HCT116 (cell line): ENCODE measurements at regions not wholly inside any gene's neighbourhood (a gene's known extent, or its start where the extent isn't known, plus 50 kb on each side); places are given as distances from the start of the nearest gene placed in this dataset.

Source experiments
- ATAC-seq: fragments of 200-7000 bp; cut with Tn5 transposase; 2 replicates; pipeline ENCODE4 v1.9.1; 2020; ENCODE audit warnings: mild to moderate bottlenecking, moderate library complexity
- BruUV-seq: library from RNA; stranded (reverse); fragments of 400-500 nt; replicated peaks from 2 replicates; lab custom pipeline; 2021; lab: Mats Ljungman, UMichigan
- CTCF ChIA-PET: fragments of 300-600 bp; sonication (Branson Sonifier 250); formaldehyde crosslinking; loops from one replicate; lab custom pipeline; 2021; ENCODE audit warnings: antibody characterized with exemption; lab: Charles Lee
- POLR2A ChIA-PET: fragments of 300-600, 350-600 bp; sonication (Branson Sonifier 250); formaldehyde crosslinking; loops from one replicate; lab custom pipeline; 2021; ENCODE audit warnings: antibody characterized with exemption; lab: Charles Lee
- RAD21 ChIA-PET, 2 experiments: fragments of 300-600 bp; sonication (Branson Sonifier 250); formaldehyde crosslinking; loops; one replicate each; lab custom pipeline; 2023; ENCODE audit warnings: low total read pairs in 2 of 2; ENCODE audit not compliant: uncharacterized antibody in 2 of 2, unreplicated experiment in 2 of 2, low non-redundant PET in 1 of 2; lab: Charles Lee
- DNase-seq: peaks from one replicate; pipeline ENCODE4 v3.0.0-alpha.2; 2010; ENCODE audit warnings: low read depth, low spot score
- H2AFZ ChIP-seq: fragments of 200-600 bp; shearing (Covaris generic), sonication (generic); 2 replicates; pipeline ENCODE4 v1.6.1; 2017; ENCODE audit warnings: low read depth, mixed run types, mixed read lengths, antibody characterized with exemption, low read length; ENCODE audit not compliant: poor library complexity, severe bottlenecking
- H3K27ac ChIP-seq: 2 replicates; pipeline ENCODE4 v1.5.1; 2012; ENCODE audit warnings: low read depth, low read length
- H3K27me3 ChIP-seq: fragments of 200-600 bp; sonication (generic); 2 replicates; pipeline ENCODE4 v1.6.1; 2016; ENCODE audit warnings: mixed run types, low read length, mixed read lengths; ENCODE audit not compliant: insufficient read depth
- H3K36me3 ChIP-seq, 2 experiments: fragments of 200-500 bp in 1 of 2; fragments of 200-600 bp in 1 of 2; sonication (Bioruptor generic) in 1 of 2; sonication (generic) in 1 of 2; 2 replicates each; pipeline versions ENCODE4 v1.5.1 to v1.6.1; 2014 to 2016; ENCODE audit warnings: low read length in 2 of 2, inconsistent platforms in 1 of 2, mixed read lengths in 1 of 2, mixed run types in 1 of 2; ENCODE audit not compliant: insufficient read depth in 2 of 2, control insufficient read depth in 1 of 2
- H3K4me1 ChIP-seq, 2 experiments: fragments of 200-600 bp in 1 of 2; sonication (generic) in 1 of 2; 2 replicates each; pipeline versions ENCODE4 v1.5.1 to v1.6.1; 2012 to 2017; ENCODE audit warnings: low read length in 2 of 2, inconsistent platforms in 1 of 2, mild to moderate bottlenecking in 1 of 2, mixed read lengths in 1 of 2, mixed run types in 1 of 2, moderate library complexity in 1 of 2; ENCODE audit not compliant: insufficient read depth in 2 of 2, control insufficient read depth in 1 of 2
- H3K4me2 ChIP-seq: fragments of 200-600 bp; sonication (generic); 2 replicates; pipeline ENCODE4 v1.6.1; 2017; ENCODE audit warnings: mixed run types, low read length, mixed read lengths
- H3K4me3 ChIP-seq, 2 experiments: fragments of 200-600 bp in 1 of 2; sonication (generic) in 1 of 2; replicated peaks in 1 of 2; 2 replicates each; pipeline ENCODE4 v1.5.1; 2011 to 2016; ENCODE audit warnings: low read length in 2 of 2, control low read depth in 1 of 2, low read depth in 1 of 2, mild to moderate bottlenecking in 1 of 2, mixed read lengths in 1 of 2, mixed run types in 1 of 2
- H3K79me2 ChIP-seq: fragments of 200-600 bp; sonication (generic); 2 replicates; pipeline ENCODE4 v1.6.1; 2017; ENCODE audit warnings: mild to moderate bottlenecking, mixed run types, low read length, moderate library complexity, mixed read lengths; ENCODE audit not compliant: insufficient read depth
- H3K9ac ChIP-seq: fragments of 200-600 bp; sonication (generic); 2 replicates; pipeline ENCODE4 v1.6.1; 2016; ENCODE audit warnings: low read length, mixed read lengths
- H3K9me2 ChIP-seq: fragments of 200-600 bp; sonication (generic), shearing (Covaris generic); 2 replicates; pipeline ENCODE4 v1.6.1; 2017; ENCODE audit warnings: mixed run types, mild to moderate bottlenecking, moderate library complexity; ENCODE audit not compliant: insufficient read depth
- H3K9me3 ChIP-seq, 2 experiments: fragments of 200-500 bp in 1 of 2; fragments of 200-600 bp in 1 of 2; sonication (Bioruptor generic) in 1 of 2; sonication (generic) in 1 of 2; 2 replicates each; pipeline ENCODE4 v1.6.1; 2014 to 2017; ENCODE audit warnings: low read length in 2 of 2, mixed read lengths in 2 of 2, inconsistent platforms in 1 of 2, low read depth in 1 of 2, mild to moderate bottlenecking in 1 of 2, mixed run types in 1 of 2, moderate library complexity in 1 of 2; ENCODE audit not compliant: control insufficient read depth in 1 of 2, insufficient read depth in 1 of 2
- H4K20me1 ChIP-seq: fragments of 200-600 bp; sonication (generic), shearing (Covaris generic); 2 replicates; pipeline ENCODE4 v1.6.1; 2017; ENCODE audit warnings: mixed run types, mild to moderate bottlenecking, moderate library complexity; ENCODE audit not compliant: insufficient read depth
- CBX3 ChIP-seq: IDR thresholded peaks from 2 replicates; pipeline ENCODE4 v1.6.1; 2012; ENCODE audit warnings: low read depth
- CEBPB ChIP-seq: IDR thresholded peaks from 2 replicates; pipeline ENCODE4 v1.6.1; 2012; ENCODE audit warnings: low read depth
- ELF1 ChIP-seq: IDR thresholded peaks from 2 replicates; pipeline ENCODE4 v1.6.1; 2012; ENCODE audit warnings: low read depth, borderline replicate concordance
- EZH2 ChIP-seq: fragments of 200-600 bp; sonication (generic); IDR thresholded peaks from 2 replicates; pipeline ENCODE4 v1.6.1; 2017; ENCODE audit warnings: antibody characterized with exemption, mixed run types
- EZH2phosphoT487 ChIP-seq: fragments of 200-600 bp; IDR thresholded peaks from 2 replicates; pipeline ENCODE4 v1.6.1; 2018; ENCODE audit warnings: antibody characterized with exemption, borderline replicate concordance
- FOSL1 ChIP-seq: IDR thresholded peaks from 2 replicates; pipeline ENCODE4 v1.6.1; 2012; ENCODE audit warnings: low read depth
- JUND ChIP-seq: IDR thresholded peaks from 2 replicates; pipeline ENCODE4 v1.6.1; 2012
- POLR2A ChIP-seq: IDR thresholded peaks from 2 replicates; pipeline ENCODE4 v1.7.0; 2011; ENCODE audit warnings: borderline replicate concordance; ENCODE audit not compliant: insufficient read depth, insufficient read length; ENCODE audit errors: extremely low read depth
- RAD21 ChIP-seq: IDR thresholded peaks from 2 replicates; pipeline ENCODE4 v1.6.1; 2012; ENCODE audit warnings: low read depth, mild to moderate bottlenecking
- REST ChIP-seq: IDR thresholded peaks from 2 replicates; pipeline ENCODE4 v1.6.1; 2012; ENCODE audit warnings: low read depth
- SIN3A ChIP-seq: IDR thresholded peaks from 2 replicates; pipeline ENCODE4 v1.6.1; 2012; ENCODE audit warnings: low read depth
- SP1 ChIP-seq: IDR thresholded peaks from 2 replicates; pipeline ENCODE4 v1.6.1; 2012; ENCODE audit warnings: low read depth
- SRF ChIP-seq: IDR thresholded peaks from 2 replicates; pipeline ENCODE4 v1.6.1; 2012; ENCODE audit warnings: low read depth
- TCF7L2 ChIP-seq: IDR thresholded peaks from 2 replicates; pipeline ENCODE4 v1.7.0; 2011; ENCODE audit warnings: borderline replicate concordance, inconsistent platforms; ENCODE audit not compliant: insufficient read depth, insufficient read length; ENCODE audit errors: extremely low read depth
- ZBTB33 ChIP-seq: IDR thresholded peaks from 2 replicates; pipeline ENCODE4 v1.6.1; 2011; ENCODE audit warnings: mild to moderate bottlenecking, low read length, moderate library complexity; ENCODE audit not compliant: insufficient replicate concordance; ENCODE audit errors: extremely low read depth
- ZFX ChIP-seq: fragments of 450-650 bp; IDR thresholded peaks from 2 replicates; pipeline ENCODE4 v1.6.1; 2017
- ZNF274 ChIP-seq: fragments of 200-500 bp; sonication (Bioruptor generic); IDR thresholded peaks from 2 replicates; pipeline ENCODE4 v1.6.1; 2014; ENCODE audit warnings: mild to moderate bottlenecking, low read depth, low read length, inconsistent platforms
- intact Hi-C: fragments of 100-400 bp; cut with micrococcal nuclease; formaldehyde crosslinking; loops from 2 replicates; pipeline ENCODE4 v1.10.0; 2022

- TF ChIP-seq EZH2, result no peak
- no peak for TF ChIP-seq FOSL1
- no peak for TF ChIP-seq ZBTB33
- no peak for TF ChIP-seq CBX3
- TF ChIP-seq, all 23 proteins: peak for 0
Observed at GRCh38 chr6:105974986-105975385, 111.2 kb upstream of the PRDM1 start (continued).

GRCh38 chr6:105972440-105972839, 113.7 kb upstream of the PRDM1 start:
- DNase-seq, result no peak
- Histone ChIP-seq H3K4me2 (no peak overlapping the region), H3K9me3 (peaks cover 3 to 5% of the 10 kb centered on the region in 2 experiments; a peak in 1 of 4 replicates), H4K20me1 (no peaks in the 10 kb centered on the region), H3K9me2 (no peaks in the 10 kb centered on the region), H3K4me3 (no peak overlapping the region), H3K36me3 (no peaks in the 10 kb centered on the region), H3K27me3 (no peaks in the 10 kb centered on the region), H3K27ac (no peak overlapping the region)
- BruUV-seq, result no TSS peak
- intact Hi-C loops, result no loop called here
- POLR2A ChIA-PET, result no interaction called here
- CTCF ChIA-PET, result no interaction called here
- TF ChIP-seq SIN3A (no peak), FOSL1 (no peak), TCF7L2 (no peak), CEBPB (no peak), REST (no peak), JUND (no peak), ZFX (no peak), RAD21 (no peak), EZH2 (no peak), SP1 (no peak), EZH2phosphoT487 (no peak), ZNF274 (no peak), ELF1 (no peak), CBX3 (no peak), SRF (no peak), POLR2A (no peak)
- TF ChIP-seq, all 23 proteins: peak for 0
- no peaks in the 10 kb centered on the region for H3K79me2 ChIP-seq
- RAD21 ChIA-PET, result no interaction called here
- H3K9ac ChIP-seq, result no peak overlapping the region
- no peaks in the 10 kb centered on the region for H3K4me1 ChIP-seq
- no peak overlapping the region for H2AFZ ChIP-seq
- ATAC-seq, result no peak
